K562 (cell line): ENCODE measurements at regions not wholly inside any gene's neighbourhood (a gene's known extent, or its start where the extent isn't known, plus 50 kb on each side); places are given as distances from the start of the nearest gene placed in this dataset.

Source experiments
- CHD2 ChIP-seq: IDR thresholded peaks from 2 replicates; pipeline ENCODE4 v1.6.1; 2011; ENCODE audit warnings: low read depth, low read length
- CTCF ChIP-seq, 3 experiments: IDR thresholded peaks in 2 of 3; conservative IDR thresholded peaks in 1 of 3; 2 replicates each; pipeline ENCODE4 v1.5.1; 2011 to 2012; ENCODE audit warnings: low read length in 3 of 3, mild to moderate bottlenecking in 3 of 3, control low read depth in 2 of 3, improper control_type of control experiment in 1 of 3, inconsistent platforms in 1 of 3, low read depth in 1 of 3, mixed read lengths in 1 of 3, moderate library complexity in 1 of 3; ENCODE audit not compliant: insufficient read depth in 2 of 3
- GATA2 ChIP-seq: sonication (generic); formaldehyde crosslinking; IDR thresholded peaks from 2 replicates; pipeline ENCODE4 v1.4.0; 2020; ENCODE audit warnings: mild to moderate bottlenecking, missing genetic modification reagents
- HINFP ChIP-seq: fragments of 450-650 bp; conservative IDR thresholded peaks from 2 replicates; pipeline ENCODE4 v1.6.1; 2016; ENCODE audit warnings: missing genetic modification characterization, low read depth, mild to moderate bottlenecking, control low read depth, missing compliant biosample characterization
- MAFF ChIP-seq: IDR thresholded peaks from 2 replicates; pipeline ENCODE4 v1.6.1; 2012; ENCODE audit warnings: low read length, improper control_type of control experiment
- MAZ ChIP-seq, 2 experiments: fragments of 450-650 bp in 1 of 2; sonication (generic) in 1 of 2; formaldehyde crosslinking; IDR thresholded peaks in 1 of 2; conservative IDR thresholded peaks in 1 of 2; 2 replicates each; pipeline versions ENCODE4 v1.4.0 to v1.5.0; 2020; ENCODE audit warnings: mild to moderate bottlenecking in 1 of 2, missing genetic modification reagents in 1 of 2
- MXD1 ChIP-seq: fragments of 250-450 bp; sonication (Bioruptor Pico); IDR thresholded peaks from 2 replicates; pipeline ENCODE4 v1.8.0; 2021; ENCODE audit warnings: borderline replicate concordance, mild to moderate bottlenecking, moderate library complexity; ENCODE audit not compliant: poor library complexity, severe bottlenecking
- NFE2L1 ChIP-seq: fragments of 450-650 bp; IDR thresholded peaks from 2 replicates; pipeline ENCODE4 v1.6.1; 2016; ENCODE audit warnings: missing genetic modification characterization, low read depth, mild to moderate bottlenecking, missing compliant biosample characterization, moderate library complexity, borderline replicate concordance
- PATZ1 ChIP-seq: fragments of 250-450 bp; sonication (Bioruptor Pico); IDR thresholded peaks from 2 replicates; pipeline ENCODE4 v1.5.0; 2020; ENCODE audit warnings: mild to moderate bottlenecking, borderline replicate concordance
- PHB ChIP-seq: fragments of 250-450 bp; sonication (Bioruptor Pico); IDR thresholded peaks from 2 replicates; pipeline ENCODE4 v1.5.0; 2021

DNA sequence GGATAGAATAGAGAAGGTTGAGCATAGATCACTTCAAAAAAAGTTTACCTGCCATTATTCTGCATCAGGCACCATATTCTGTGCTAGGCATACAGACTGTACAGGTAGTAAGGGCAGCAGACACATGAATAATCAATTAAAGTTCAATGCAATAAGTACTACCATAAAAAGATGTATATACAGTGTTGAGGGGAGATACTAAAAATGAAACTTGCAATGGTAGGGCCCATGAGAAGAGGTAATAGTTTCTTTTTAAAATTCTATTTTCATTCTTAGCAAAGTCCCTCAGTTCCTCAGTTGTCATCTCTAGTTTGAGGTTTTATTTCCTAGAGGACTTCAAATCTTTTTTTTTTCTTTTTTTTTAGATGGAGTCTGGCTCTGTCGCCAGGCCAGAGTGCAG lies 819.9 kb downstream of the FAM181B start:
- TF ChIP-seq CHD2 (no peak), MXD1 (no peak), PHB (CRISPR knock-in tag) (no peak), GATA2 (CRISPR knock-in tag) (no peak), MAFF (no peak), NFE2L1 (tag) (no peak), CTCF (IDR thresholded peaks at IDR 0.05 in 2 of 3, conservative IDR thresholded peaks at IDR 0.05 in 1 of 3; ENCODE audit: insufficient read depth in 2 of 3, low read depth in 1 of 3, low read length in 3 of 3) (no peak), HINFP (tag) (no peak), MAZ (CRISPR knock-in tag; conservative IDR thresholded peaks at IDR 0.05 in 1 of 2, IDR thresholded peaks at IDR 0.05 in 1 of 2) (no peak), PATZ1 (CRISPR knock-in tag) (no peak)
